HCEC 1CT (cell line): ENCODE measurements at regions not wholly inside any gene's neighbourhood (a gene's known extent, or its start where the extent isn't known, plus 50 kb on each side); places are given as distances from the start of the nearest gene placed in this dataset.
"Not testable (repeated sequence)": the region's sequence is repeated elsewhere in the genome, so short reads cannot be mapped to it uniquely, and the experiment has no call there.

Experiments used
- DNase-seq: peaks from one replicate; pipeline ENCODE4 v3.0.0-alpha.2; 2017

DNA sequence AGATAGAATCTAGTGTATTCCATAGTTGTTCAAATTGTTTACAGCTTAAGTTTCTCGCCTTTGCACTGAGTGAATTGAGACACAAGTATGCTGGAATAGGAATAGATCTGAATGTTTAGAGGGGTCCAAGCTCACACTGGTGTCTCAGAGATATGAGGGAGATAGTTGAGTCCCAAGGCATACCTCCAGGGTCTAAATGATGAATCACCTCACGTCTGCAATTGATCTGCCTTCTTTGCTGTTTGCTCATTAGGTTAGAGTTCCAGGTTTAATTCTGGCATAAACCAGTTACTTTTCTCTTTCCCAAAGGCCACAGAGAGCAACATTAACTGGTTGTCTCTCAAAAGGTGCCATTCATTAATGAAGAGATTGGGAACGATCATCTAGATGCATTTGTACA is 106.3 kb upstream of the MME start:
- DNase-seq: no peak

DNA sequence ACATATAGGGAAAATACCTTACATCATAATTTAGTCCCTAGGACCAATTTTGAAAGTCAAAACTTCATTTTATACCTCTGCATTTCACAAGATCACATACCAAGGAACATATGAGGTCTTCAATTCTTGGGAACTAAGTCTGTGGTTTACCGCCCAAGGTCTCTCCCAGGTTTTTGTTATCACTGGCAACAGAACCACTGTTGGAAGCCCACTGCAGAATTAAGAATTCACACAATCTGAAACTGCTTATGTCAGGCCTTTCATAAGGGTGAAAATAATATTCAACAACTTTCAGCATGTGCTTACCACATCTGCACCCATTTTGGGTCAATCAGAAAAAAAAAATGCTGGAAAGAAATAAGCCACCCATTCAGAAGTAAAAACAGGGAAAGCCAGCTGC is 107.2 kb upstream of the MME start:
- no peak for DNase-seq

DNA sequence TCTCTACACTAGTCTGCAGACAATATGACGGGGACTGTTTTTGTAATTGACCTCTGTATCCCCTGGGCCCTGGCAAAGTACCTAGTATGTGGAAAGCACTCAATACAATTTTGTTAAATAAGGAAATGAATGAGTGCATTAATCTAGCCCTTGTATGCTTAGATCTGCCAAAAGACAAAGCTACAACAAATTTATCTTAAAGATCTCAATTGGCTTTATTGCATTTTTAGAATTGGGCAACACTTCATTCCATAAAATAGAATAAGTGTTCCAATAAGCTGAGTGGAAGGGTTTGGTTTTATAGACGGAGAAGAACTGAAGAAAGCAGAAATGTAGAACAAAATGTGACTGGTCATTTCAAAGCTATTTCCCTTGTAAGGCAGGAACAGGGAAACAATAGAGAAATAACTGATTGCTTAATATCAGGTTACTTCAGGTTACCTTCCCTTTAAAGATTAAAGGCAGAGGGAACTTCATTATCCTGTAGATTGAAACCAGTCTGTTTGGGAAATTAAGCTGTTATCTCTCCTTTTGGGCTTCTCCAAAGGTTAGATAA is 108.3 kb upstream of the MME start:
- peak; percentile 81 for DNase-seq

DNA sequence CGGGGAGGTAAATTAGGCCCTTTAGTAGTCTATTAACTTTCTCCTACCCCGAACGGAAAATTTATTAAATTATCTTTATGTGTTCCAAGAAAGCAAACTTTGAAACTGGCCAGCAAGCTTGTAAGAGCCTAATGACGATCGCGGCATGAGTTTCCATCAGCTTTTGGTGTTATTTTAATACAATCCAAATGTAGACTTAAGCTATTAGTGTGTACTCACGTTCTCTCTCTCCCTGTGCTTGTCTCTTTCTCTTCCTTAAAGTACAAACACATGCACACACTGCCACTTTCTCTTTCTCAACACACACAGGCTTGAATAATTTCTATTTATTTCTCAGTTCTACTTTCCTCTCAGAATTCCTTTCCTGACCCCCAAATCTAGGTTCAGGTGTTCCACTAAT is 108.8 kb upstream of the MME start:
- DNase-seq: peak; percentile 15

DNA sequence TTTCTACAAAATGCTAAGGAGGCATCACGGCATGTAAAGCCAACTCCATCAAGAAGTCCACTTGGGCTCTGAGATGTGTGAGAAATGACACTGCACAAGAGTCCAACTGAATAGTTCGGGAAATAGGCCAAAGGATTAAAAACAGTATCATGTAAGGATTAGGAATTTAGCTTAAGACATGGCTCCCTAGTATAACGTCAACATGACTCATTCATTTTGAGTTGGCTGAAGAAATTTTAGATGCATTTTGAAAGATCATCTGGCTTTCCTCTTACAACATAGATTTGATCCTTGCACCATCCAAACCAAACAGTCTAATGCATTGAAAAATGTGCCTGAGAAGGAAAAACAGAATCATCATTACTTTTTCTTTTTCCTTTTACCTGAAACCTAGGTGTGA is 109.3 kb upstream of the MME start:
- peak; percentile 97 for DNase-seq

DNA sequence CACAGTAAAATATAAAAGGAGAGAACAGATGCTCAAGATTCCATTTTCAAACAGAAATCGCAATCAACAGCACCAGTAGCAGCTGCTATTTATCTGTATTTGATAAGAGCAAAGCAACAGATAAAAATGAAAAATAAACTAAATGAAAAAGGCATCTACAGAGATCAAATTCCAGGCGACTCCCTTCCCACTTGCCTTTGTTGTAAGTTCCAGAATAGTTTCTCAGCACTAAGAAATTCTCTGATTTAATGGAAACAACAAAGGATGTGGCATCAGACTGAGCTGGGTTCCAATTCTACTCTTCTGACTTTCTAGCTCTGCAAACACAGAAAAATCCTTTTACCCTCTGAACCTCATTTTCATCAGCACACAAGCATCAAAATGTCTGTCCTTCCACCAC is 110.8 kb upstream of the MME start:
- no peak for DNase-seq

DNA sequence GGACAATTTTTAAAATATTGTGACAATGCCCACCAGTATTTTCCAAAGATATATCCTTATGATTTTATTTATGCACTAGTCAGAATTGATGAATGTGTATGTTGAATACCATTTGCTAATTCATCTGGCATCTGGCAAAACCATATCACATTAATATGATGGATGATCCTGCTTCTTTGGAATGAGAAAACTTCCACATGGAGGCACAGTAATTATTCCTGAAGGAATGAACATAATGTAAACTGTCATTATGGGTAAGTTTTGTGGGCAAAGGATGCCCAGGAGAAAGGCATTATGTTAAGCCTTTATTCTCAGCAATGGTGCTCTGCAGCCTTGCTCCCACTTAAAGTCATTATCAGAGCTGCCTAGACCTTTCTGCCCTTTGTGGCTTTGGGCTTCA is 113.0 kb upstream of the MME start:
- DNase-seq: peak; percentile 70

DNA sequence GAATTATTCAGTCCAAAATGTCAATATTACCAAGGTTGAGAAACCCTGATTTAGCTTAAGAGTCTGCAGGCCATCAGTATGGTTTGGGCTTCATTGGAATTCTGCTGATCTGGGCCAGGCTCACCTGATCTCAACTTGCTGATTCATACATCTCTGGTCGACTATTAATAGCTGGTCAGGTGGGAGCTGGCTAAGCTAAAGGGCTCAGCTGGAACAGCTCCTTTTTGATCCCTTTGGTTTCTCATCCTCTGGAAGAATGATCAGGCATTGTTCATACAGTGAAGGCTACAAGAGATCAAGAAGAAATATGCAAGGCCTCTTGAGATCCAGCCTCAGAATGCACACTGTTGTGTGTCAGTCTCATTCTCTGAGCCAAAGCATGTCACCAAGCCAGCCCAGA is 123.3 kb upstream of the MME start:
- DNase-seq: peak; percentile 34

DNA sequence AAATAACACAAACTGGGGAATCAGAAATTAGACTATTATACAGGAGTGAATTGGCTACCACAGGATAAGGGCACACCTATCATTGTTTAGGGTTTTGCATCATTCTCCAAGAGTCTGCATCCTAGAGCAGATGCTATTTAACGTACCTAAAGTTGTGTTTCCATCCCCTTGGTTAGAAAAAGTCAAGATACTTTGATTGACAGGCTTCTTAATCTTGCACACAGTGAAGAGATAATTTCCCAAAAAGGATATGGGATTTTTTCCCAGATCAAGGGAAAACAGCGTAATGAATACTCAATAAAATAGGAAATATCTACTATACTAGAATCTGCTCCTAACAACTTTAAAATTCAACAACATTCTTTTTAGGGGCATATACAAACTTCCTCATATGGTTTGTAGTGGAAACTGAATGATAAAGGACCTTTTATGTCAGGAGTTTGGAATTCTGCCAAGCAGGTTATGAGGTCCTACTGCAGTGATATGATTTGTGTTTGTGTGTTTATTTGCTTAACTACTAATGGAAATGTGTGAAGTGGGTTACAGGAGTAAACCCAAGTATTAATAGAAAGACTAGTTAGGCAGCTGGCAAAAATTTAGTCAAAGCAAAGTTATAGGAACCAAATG is 124.1 kb upstream of the MME start:
- no peak for DNase-seq

DNA sequence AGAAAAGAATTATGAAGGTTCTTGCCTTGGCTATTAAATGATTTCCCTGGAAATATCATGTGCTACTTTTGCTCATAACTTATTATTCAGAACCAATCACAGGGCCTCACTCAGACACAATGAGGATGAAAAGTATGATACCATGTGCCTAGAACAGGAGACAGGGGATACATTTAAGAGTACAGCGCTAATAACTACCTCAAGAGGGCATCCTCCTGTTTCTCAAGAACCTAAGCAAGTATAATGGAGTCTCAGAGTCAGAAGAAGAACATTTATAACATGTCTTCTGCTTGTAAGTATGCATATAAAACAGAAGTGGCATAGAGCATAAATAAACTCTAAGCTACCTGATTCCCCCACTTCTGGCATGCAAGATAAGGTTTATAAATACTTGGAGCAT is 125.4 kb upstream of the MME start:
- peak; percentile 85 for DNase-seq

DNA sequence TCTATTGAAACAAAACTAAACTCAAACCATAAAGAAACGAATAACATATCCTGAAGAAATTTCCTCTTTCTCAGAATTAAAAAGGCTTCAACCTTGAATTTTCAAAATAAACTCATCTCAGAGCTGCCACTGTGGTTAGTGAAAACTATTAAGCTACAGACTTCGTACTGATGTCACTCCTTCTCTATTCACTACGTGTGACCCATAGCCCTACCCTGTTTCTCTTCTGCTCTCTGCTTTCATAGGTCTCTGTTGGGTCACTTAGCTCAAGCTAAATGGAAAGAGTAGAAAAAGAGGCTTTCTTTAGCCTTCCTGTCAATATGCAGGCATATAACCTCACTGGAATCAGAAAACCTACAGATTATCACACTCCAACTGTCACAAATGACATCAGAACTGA is 126.6 kb upstream of the MME start:
- DNase-seq: no peak

DNA sequence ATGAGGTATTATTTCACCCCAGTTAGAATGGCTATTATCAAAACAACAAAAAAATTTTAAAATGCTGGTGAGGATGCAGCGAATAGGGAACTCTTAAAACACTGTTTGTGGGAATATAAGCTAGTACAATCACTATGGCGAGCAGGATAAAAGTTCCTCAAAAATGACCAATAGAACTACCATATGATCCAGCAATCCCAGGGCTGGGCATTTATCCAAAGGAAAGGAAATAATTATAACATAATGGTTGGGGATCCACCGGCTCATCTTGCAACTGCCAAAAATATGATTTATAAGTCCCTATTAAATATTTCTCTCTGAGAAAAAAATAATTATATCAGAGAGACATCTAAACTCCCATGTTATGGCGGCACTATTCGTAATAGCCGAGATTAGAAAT is 127.6 kb upstream of the MME start:
- DNase-seq: no peak

DNA sequence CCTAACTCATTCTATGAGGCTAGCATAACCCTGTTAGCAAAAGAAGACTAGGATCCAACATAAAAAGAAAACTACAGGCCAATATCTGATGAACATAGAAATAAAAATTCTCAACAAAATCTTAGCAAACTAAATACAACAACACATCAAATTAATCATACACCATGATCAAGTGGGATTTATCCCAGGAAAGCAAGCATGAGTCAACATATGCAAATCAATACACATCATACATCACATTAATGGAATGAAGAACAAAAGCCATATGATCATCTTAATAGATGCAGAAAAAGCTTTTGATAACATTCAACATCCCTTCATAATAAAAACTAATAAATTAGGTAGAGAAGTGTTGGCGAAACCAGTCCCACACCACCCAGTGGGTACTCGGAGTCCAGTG is 136.1 kb upstream of the MME start:
- peak; percentile 75 for DNase-seq

DNA sequence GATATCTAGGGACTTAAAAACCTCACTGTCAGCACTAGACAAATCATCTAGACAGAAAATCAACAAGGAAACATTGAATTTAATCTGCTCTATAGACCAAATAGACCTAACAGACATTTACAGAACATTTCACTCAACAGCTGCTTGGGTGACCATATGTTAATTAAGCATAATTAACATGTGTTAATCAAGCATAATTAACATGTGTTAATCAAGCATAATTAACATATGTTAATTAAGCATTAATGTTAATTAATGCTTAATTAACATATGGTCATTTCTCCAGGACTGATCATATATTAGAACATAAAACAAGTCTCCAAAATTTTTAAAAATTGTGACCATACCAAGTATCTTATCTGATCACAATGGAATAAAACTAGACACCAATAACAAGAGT is 137.3 kb upstream of the MME start:
- DNase-seq: no peak

DNA sequence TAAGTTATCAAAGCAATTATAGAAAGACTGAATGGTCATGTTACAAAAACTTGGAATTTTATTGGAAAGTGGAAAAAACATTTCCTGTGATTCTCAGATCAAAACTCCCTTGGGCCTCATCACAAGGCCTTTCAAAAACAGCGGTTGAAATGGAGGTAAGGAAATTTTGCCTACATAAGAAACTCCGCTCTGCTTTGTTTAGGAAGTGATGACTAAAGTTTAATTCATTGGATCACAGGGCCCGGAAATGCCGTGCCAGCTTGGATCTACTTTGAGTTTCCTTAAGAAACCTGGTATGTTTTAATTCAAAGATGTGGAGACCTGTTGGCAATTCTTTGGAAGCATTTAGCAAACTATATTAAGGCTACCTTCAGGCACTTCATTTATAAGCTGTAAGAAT is 143.9 kb upstream of the MME start:
- DNase-seq: no peak

DNA sequence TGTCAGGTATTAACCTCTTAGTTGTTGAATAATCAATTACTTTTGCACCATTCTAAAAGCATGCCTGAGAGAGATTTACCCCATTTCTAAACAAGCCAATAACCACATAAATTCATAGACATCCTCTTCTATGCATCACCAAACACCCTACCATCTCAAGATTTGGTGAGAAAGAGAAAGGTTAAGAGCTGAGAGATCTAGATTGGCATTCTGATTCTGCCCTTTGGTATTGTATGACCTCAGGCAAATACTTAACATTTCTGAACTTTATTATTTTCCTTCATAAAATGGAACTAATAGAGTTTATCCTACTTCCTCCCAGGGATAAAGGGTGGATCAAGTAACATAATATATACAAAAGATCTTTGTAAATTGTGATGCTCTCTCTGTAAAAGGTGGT is 146.5 kb upstream of the MME start:
- no peak for DNase-seq

DNA sequence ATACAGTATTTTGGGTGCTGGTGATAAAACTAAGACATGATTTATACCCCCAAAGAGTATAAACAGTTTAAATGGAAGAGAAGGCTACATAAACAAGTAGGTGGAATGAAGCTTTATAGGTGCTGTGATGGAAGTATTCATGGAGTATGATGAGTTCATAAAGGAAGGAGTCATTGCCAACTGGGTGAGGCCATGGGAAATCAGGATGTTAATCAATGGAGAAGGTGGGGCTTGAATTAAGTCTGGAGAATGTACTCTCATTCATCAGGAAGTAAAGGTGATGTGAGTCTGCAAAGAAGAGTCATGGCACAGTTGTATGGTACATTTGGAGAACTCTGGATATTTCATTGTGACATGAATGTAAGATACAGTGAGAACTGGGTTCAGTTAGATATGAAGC is 147.5 kb upstream of the MME start:
- DNase-seq: no peak

DNA sequence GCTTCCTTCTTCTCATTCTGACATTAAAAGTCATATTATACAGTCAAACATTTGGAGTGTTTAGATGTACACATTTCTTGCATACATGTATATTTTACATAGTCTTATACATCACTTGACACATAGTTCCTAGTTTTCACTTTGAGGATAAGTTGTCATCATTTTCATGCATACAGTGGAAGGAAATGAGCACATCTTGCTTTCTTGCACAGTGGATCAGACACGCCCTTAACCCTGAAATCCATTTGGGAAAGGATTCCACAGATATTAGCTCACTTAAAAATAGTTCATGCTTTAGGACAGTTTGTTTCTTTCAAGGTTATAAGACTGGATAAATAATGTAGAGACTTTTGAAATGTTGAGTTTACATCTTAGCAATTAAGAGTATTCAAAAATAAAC is 148.6 kb upstream of the MME start:
- DNase-seq: peak; percentile 83

DNA sequence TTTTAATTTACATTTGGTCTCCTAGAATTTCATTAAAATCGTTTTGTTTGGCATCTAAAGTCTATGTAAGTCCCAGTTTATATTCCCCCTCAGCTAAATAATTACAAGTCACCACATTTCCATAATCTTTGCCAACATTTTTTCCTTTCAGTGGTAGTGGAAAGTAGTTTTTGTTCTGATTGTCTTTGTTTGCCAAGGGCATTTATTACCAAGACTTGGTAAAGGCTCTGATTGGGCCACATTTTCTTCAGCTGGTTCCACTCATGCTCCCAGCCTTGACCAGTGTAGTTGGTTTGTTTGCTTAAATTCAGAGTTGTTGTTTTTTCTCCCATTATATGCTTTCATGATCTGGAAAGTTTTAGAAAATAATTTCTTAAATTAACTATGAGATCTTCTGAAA is 153.4 kb upstream of the MME start:
- DNase-seq: no peak

DNA sequence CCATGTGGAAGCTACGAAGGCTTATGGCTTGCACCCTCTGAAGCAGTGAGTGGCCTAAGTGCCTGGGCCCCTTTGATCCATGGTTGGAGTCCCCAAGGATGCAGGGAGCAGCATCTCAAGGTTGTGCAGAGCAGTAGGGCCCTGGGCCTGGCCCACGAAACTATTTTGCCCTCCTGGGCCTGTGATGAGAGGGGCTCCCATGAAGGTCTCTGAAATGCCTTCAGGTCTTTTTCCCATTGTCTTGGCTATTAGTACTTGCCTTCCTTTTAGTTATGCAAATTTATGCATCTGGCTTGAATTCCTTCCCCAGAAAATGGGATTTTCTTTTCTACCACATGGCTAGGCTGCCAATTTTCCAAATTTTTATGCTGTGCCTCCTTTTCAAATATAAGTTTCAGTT is 158.8 kb upstream of the MME start:
- DNase-seq: no peak

DNA sequence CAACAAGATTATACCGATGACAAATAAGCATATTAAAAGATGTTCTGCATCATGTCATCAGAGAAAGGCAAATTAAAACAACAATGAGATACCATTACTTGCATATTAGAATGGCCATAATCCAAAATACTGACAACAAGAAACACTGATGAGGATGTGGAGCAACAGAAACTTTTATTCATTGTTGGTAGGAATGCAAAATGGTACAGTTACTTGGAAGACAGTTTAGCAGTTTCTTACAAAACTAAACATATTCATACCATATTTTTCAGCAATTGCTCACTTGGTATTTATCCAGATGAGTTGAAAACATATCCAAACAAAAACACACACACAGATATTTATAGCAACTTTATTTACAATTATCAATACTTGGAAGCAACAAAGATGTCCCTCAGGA is 160.9 kb upstream of the MME start:
- no peak for DNase-seq

DNA sequence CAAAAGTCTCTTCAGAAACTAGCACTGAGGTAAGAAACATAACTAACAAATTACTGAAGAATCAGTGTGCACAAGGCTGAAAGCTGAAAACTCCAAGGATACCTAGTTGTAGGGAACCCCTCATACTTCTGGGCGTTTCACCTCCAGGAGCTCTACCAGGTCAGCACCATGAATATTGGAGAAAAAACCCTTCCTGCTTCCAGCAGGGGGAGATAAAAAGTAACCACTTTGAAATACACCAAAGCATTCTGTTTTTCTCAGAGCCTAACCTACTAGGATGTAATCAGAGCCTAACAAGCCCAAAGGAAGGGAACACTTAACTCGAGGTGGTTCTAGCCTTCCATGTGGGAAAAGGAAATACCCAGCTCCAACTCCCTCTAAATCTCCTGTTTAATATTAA is 175.8 kb upstream of the MME start:
- peak; percentile 64 for DNase-seq

DNA sequence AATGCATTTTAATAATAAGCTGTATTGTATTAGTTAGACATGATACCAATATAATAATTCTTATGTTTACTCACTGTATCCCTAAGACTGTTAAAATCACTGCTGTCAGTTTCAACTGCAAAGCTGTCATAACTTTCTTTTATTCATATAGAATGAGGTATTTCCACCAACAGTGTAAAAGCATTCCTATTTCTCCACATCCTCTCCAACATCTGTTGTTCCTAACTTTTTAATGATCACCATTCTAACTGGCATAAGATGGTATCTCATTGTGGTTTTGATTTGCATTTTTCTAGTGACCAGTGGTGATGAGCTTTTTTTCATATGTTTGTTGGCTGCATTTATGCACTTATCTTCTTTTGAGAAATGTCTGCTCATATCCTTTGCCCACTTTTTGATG is 177.6 kb upstream of the MME start:
- not testable (repeated sequence) for DNase-seq

DNA sequence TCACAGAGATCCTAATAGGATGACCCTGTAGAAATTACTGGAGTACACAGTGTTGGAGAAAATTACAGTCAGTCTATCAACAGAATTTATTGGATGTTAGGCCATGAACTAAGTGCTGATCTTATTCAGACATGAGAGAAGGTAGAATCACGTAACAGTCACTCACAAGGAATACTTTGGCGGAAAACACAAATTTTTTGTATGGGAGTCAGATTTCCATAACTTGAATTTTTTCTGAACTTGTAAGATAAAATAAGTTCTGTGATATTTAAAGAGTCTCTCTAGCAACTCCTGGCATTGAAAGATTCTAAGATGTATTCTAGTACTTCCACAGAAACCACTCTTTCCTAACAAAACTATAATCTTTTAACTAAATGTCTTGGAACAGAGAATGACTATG is 178.8 kb upstream of the MME start:
- no peak for DNase-seq

DNA sequence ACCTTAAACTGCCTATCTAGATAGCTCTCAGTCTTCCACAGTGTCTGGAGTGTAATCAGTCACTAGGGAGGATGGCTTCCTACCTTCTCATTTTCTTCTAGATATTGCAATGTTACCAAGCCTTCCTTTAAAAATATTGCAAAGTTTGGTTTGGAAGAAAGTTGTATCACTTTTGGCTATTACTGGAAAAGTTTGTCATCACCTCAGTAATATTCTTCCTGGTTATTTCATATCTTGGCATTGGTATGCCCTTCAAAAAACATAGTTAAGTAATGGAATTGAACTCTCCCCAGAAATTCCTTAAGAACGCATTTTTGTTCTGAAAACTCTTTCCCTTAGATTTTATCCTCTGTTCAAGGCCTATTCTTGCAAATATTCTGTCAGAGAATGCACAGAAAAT is 179.3 kb upstream of the MME start:
- DNase-seq: no peak

DNA sequence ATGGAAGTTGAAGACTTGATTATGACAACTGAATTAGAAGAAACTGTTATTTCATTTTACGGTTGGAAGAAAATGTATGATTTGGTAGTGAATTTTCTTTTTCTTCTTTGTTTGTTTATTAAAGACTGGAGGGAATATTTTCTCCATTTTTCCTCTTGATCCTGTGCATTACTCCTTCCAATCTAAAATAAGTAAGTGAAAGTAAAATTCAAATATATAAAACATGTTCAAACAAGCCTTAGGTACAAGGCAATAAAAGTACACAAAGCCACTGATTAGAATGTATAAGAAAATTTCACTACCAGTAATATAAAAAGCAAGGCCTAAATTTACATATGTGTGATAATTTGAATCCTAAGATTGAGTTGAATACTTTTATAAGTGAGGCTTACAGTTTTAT is 181.2 kb upstream of the MME start:
- DNase-seq: no peak
